ENCODE measurements at regions not wholly inside any gene's neighbourhood (a gene's known extent, or its start where the extent isn't known, plus 50 kb on each side); places are given as distances from the start of the nearest gene placed in this dataset.

- no peak for DNase-seq (ENCODE audit: low read depth)
- no peak for TF ChIP-seq CTCF (IDR thresholded peaks at IDR 0.05; ENCODE audit: low read depth, low read length)
- TF ChIP-seq POLR2A (IDR thresholded peaks at IDR 0.05; ENCODE audit: extremely low read depth, insufficient read length) = no peak
- no peak overlapping the region for H3K4me3 ChIP-seq (ENCODE audit: low read depth, low read length)
Measured at GRCh38 chr15:99480016-99480810, 85.6 kb upstream of the MEF2A start.

- TF ChIP-seq CTCF (IDR thresholded peaks at IDR 0.05; ENCODE audit: low read depth, low read length) (no peak), MAX (IDR thresholded peaks at IDR 0.05; ENCODE audit: low read depth, low read length) (no peak), MYC (IDR thresholded peaks at IDR 0.05; ENCODE audit: low read depth, low read length) (no peak), POLR2A (IDR thresholded peaks at IDR 0.05; ENCODE audit: extremely low read depth, insufficient read length) (no peak)
- DNase-seq (ENCODE audit: low read depth) = no peak
- H3K4me3 ChIP-seq (ENCODE audit: low read depth, low read length) = no peak overlapping the region
Measured at GRCh38 chr15:99481113-99481950, 84.5 kb upstream of the MEF2A start.

- no peak overlapping the region for H3K4me3 ChIP-seq (ENCODE audit: low read depth, low read length)
- no peak for TF ChIP-seq POLR2A (IDR thresholded peaks at IDR 0.05; ENCODE audit: extremely low read depth, insufficient read length)
- no peak for TF ChIP-seq MAX (IDR thresholded peaks at IDR 0.05; ENCODE audit: low read depth, low read length)
- TF ChIP-seq CTCF (IDR thresholded peaks at IDR 0.05; ENCODE audit: low read depth, low read length) = no peak
- no peak for TF ChIP-seq MYC (IDR thresholded peaks at IDR 0.05; ENCODE audit: low read depth, low read length)
- DNase-seq (ENCODE audit: low read depth) = no peak
Measured at GRCh38 chr15:99481951-99482230, 83.9 kb upstream of the MEF2A start.

- no peak for DNase-seq (ENCODE audit: low read depth)
- TF ChIP-seq MAX (IDR thresholded peaks at IDR 0.05; ENCODE audit: low read depth, low read length) = no peak
- TF ChIP-seq CTCF (IDR thresholded peaks at IDR 0.05; ENCODE audit: low read depth, low read length) = no peak
- TF ChIP-seq POLR2A (IDR thresholded peaks at IDR 0.05; ENCODE audit: extremely low read depth, insufficient read length) = no peak
- no peak for TF ChIP-seq MYC (IDR thresholded peaks at IDR 0.05; ENCODE audit: low read depth, low read length)
- no peak overlapping the region for H3K4me3 ChIP-seq (ENCODE audit: low read depth, low read length)
Measured at GRCh38 chr15:99482993-99483392, 82.8 kb upstream of the MEF2A start.

GRCh38 chr15:99485153-99485961 is 80.4 kb upstream of the MEF2A start:
- no peak overlapping the region for H3K4me3 ChIP-seq (ENCODE audit: low read depth, low read length)
- TF ChIP-seq MYC (IDR thresholded peaks at IDR 0.05; ENCODE audit: low read depth, low read length) = no peak
- TF ChIP-seq POLR2A (IDR thresholded peaks at IDR 0.05; ENCODE audit: extremely low read depth, insufficient read length) = no peak
- no peak for TF ChIP-seq CTCF (IDR thresholded peaks at IDR 0.05; ENCODE audit: low read depth, low read length)
- no peak for TF ChIP-seq MAX (IDR thresholded peaks at IDR 0.05; ENCODE audit: low read depth, low read length)
- no peak for DNase-seq (ENCODE audit: low read depth)
